ENCODE measurements at regions not wholly inside any gene's neighbourhood (a gene's known extent, or its start where the extent isn't known, plus 50 kb on each side); places are given as distances from the start of the nearest gene placed in this dataset.

- TF ChIP-seq ARNTL (CRISPR knock-in tag; IDR thresholded peaks at IDR 0.05; ENCODE audit: borderline replicate concordance, low read depth) (no peak), RARB (CRISPR knock-in tag; IDR thresholded peaks at IDR 0.05) (no peak), GLIS3 (CRISPR knock-in tag; IDR thresholded peaks at IDR 0.05) (no peak), CSDC2 (CRISPR knock-in tag; IDR thresholded peaks at IDR 0.05) (no peak), PATZ1 (CRISPR knock-in tag; IDR thresholded peaks at IDR 0.05; ENCODE audit: borderline replicate concordance) (no peak), ISL1 (CRISPR knock-in tag; IDR thresholded peaks at IDR 0.05) (no peak), PPARA (CRISPR knock-in tag; IDR thresholded peaks at IDR 0.05; ENCODE audit: borderline replicate concordance) (no peak), TSHZ2 (CRISPR knock-in tag; IDR thresholded peaks at IDR 0.05) (no peak), ZNF565 (CRISPR knock-in tag; conservative IDR thresholded peaks at IDR 0.05; ENCODE audit: low read depth) (no peak), CSRNP3 (CRISPR knock-in tag; IDR thresholded peaks at IDR 0.05) (no peak), ZNF8 (CRISPR knock-in tag; IDR thresholded peaks at IDR 0.05) (no peak), CREB5 (CRISPR knock-in tag; IDR thresholded peaks at IDR 0.05; ENCODE audit: low read depth) (no peak), ZFP3 (CRISPR knock-in tag; IDR thresholded peaks at IDR 0.05) (no peak), BACH2 (CRISPR knock-in tag; IDR thresholded peaks at IDR 0.05; ENCODE audit: borderline replicate concordance) (no peak), POU6F1 (CRISPR knock-in tag; IDR thresholded peaks at IDR 0.05; ENCODE audit: borderline replicate concordance, low read depth) (no peak), SNAI2 (CRISPR knock-in tag; IDR thresholded peaks at IDR 0.05) (no peak), ZFP30 (CRISPR knock-in tag; IDR thresholded peaks at IDR 0.05) (no peak), ESRRG (CRISPR knock-in tag; IDR thresholded peaks at IDR 0.05) (no peak)
- ATAC-seq: no peak
Observed at GRCh38 chr10:123562387-123562786, 103.8 kb upstream of the GPR26 start.

GRCh38 chr10:123562811-123563580, 103.2 kb upstream of the GPR26 start:
- TF ChIP-seq ZNF8 (CRISPR knock-in tag; IDR thresholded peaks at IDR 0.05) (no peak), CSRNP3 (CRISPR knock-in tag; IDR thresholded peaks at IDR 0.05) (no peak), ISL1 (CRISPR knock-in tag; IDR thresholded peaks at IDR 0.05) (no peak), TOX (CRISPR knock-in tag; IDR thresholded peaks at IDR 0.05; ENCODE audit: borderline replicate concordance) (no peak), SNAI2 (CRISPR knock-in tag; IDR thresholded peaks at IDR 0.05) (no peak), ESRRG (CRISPR knock-in tag; IDR thresholded peaks at IDR 0.05) (no peak), CSDC2 (CRISPR knock-in tag; IDR thresholded peaks at IDR 0.05) (no peak), RARB (CRISPR knock-in tag; IDR thresholded peaks at IDR 0.05) (no peak)
- no peak for ATAC-seq

Measured in SK-N-SH treated with all-trans-retinoic acid at 6 μM for 48 hours (cell line).